NCI-H2227 (cell line): ENCODE measurements at regions not wholly inside any gene's neighbourhood (a gene's known extent, or its start where the extent isn't known, plus 50 kb on each side); places are given as distances from the start of the nearest gene placed in this dataset.

Experiments
- DNase-seq: peaks from one replicate; lab custom pipeline; 2025; ENCODE audit not compliant: unreplicated experiment; lab: John Stamatoyannopoulos, UW

DNA sequence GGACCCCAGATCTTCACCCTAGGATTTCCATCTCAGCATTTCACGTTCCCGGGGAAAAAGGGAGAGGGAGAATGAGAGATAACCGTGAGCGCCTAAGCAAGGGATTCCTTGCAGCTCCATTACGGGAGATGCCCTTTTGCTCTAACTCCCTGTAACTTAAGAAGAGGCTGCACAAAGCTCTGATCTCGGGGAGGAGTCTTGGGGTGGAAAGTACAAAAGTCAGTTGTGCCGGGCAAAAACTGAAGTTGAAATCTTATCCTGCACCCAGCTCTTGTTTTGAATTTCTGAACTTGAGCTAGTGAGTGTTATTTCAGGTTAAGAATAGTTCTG is 256.4 kb upstream of the SOX21 start:
- no peak for DNase-seq

DNA sequence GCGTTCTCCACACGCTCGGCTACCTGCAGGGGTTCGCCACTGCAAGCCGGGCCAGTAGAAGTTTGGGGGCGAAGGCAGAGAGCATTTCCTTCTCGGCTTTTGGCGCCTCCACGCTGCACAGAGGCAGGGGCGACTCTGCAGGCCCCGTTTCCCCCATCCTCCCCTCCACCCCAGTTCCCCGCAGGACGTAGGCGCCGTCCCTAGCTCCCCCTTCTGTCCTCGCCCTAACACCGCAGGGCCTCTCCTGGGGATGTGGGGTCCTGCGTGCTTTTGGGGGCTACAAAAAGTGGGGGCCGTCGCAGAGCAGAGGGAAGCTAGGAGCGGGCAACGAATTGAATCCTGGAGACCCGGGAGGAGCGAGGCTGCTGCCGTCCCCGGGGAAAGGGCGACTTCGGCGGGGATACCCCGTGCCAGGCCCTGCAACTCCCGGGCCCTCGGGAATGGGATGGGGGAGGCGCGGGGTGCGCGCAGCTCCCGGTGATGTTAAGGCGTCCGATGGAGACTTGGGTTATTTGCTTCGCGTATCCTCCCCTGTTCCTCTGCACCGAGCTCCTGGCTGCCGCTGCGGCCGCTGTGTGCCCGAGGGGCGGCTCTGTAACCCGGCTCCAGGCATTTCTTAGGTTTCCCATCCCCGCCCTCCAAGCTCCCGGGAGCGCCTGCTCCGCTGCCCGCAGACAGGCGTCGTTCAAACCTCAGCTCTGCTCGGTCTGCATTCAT is 255.9 kb upstream of the SOX21 start:
- DNase-seq = peak; percentile 13

DNA sequence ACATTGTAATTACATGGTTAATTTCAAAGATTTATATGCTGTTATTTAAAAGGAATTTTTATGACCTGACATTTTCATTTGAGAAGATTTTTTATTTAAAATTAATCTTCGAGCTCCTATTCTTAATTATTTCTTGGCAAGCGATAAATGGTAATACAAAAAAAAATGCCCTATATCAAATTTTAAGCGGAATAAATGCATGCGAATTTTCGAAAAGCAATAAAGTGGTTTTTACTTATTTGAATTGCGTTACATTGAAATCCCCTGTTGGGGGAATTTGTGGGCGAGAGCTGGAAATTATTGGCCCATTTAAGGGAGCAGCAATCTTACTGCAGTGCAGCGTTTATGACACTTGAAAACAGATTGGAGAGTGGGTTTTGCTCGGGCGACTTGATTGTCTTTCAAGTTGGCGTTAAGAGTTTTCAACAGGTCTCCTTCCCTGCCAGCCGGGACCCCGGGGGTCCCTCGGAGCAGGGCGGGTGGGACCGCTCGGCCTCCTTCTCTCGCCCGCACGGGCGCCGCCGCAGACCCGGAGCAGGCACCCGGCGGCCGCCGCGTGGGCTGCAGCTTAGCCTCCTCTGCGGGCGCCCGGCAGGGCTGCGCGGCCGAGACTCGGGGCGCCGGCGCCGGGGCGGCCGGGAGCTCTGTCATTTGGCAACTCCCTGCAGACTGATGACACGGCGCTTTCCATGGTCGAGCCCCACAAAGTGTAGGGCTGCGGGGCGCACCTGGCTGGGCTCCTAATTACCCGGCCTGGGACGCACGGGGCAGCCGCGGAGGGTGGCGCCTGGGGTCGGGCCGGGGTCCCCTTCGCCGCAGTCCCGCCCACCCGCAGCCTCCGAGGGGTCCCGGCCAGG is 255.1 kb upstream of the SOX21 start:
- DNase-seq = no peak

DNA sequence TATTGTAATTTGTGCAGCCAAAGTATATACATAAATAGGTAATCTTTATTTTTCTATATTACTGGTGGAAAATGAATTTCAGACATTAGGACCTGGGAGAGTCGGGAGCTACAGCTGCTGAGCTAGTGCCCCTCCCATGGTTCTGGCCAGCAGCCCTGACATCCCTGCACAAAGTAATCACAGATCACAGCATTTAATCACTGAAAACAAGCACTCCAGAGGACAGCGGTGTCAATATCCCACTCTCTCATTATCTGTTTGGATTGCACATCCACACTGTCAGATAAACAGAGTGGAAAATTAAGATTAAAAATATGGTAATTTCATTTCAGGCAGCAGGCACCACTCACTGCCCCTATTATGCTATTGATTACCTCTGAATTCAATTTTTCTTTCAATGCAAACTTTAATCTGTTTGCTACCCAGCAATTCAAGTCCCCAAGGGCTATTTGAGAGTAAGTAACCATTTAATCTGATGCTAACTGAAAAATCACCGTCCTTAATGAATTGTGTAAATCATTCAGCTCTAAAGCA is 254.1 kb upstream of the SOX21 start:
- DNase-seq = no peak

DNA sequence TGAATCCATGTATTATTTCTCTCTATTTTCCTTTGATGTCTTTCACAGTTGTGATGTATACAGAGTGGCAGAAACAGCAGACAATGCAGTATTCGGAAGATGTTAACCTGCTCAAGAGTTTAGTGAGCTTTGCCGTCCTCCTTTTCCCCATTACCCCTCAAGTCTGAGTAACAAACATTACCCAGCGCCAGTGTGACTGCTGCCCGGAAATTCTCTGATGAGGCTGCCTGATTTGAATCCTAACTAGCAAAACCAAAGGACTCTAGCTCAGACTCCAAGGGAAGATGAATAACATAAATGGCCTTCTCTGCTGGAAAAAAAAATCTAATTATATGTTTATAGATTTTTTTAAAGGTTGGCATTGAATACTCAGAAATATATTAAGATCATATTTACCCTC is 247.3 kb upstream of the SOX21 start:
- DNase-seq = no peak

DNA sequence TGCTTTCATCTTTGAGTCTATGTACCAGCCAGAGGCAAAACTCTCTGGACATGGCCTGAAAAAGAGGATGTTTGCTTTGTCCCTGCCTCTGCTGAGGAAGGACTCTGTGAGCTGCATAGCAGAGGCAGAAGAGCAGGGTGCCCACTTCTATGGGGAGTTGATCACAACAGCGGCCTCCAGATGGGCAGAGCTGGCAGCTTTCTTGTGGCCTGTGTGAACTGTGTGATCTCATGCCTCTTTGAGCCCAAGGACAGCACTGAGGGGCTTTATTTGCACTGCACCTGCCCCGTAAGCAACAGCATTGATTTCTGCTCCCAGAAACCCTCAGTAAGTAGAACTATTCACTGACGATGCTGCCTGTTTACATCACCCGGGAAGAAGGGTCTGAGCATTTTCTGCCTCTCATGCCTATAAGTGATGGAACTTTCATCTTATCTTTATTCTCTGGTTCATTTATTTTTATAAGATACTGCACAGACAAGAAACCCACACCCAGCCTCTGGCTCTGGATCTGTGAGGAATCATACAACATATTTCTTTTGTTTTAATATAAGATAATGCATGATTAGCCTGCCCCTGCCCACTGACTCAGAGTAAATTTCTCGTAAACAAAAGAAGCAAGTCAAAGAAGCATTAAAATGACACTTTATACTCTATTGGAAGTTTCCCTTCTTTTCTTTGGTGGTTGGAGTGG is 244.2 kb upstream of the SOX21 start:
- DNase-seq = no peak

DNA sequence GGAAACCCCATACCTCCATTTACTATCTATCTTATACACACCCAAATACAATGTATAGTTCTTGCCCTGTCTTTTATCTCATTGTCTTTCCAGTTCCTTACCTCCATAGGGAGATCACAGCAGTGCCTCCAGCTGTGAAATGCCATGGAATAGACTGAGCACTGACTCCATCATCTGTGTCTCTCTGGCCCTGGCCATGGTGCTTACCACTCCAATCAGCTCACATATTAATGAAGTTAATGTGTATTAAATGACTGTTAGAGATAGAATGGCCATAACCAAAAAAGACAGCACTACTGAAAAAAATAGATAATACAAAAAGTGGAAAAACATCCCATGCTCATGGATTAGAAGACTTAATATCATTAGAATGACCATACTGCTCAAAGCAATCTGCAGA is 240.4 kb upstream of the SOX21 start:
- no peak for DNase-seq

DNA sequence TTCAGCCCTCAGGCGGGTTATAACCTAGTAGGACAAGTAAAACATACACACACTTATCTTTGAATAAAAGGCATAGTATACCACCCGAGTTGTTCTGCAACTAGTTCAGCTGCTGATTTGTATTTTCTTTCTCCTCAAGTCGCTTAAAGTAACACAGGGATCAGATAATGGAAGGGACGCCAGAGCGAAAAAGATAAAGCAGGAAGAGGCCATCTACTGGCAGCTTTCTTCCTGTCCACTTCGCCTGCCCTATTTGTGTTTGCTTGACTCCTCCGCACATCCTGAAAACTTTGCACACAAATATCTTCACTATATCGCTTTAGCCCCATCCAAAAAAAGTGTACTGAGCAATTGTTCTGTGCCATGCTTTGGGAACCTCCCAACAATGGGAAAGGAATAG is 238.0 kb upstream of the SOX21 start:
- no peak for DNase-seq

DNA sequence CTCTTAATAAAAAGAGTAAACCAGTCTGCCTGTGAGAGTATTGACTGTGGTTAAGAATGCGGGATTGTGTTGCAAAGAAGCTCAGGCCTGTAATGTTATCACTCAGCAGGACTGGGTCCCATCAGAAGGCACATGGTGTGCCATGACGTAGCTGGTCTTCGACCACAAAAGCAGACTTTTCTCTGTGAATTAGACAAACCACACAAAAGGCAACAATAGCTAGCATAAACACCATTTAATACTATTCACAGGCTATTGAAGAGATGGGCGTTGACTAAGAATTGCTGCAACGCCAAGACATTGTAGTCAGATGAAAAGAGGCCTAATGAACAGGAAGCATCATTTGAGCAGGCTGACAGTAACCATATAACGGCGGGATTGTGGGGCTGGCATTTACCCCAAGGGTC is 235.6 kb upstream of the SOX21 start:
- no peak for DNase-seq

DNA sequence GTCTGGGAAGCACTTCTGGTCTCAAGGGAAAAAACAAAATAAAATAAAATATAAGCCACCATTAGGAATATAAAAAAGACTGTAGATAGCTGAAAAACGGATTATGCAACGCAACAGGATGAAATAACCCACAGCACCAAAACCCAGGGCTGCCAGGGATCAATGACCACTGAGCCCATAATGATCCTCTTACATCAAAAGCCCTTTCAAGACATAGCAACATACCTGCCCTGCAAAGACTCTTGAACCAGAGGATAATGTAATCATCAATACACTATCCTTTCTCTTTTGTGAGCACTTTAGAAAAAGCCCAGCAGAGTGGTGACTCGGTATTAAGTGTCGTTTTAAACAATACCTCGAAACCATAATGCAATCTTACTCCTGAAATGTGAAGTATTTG is 235.0 kb upstream of the SOX21 start:
- DNase-seq = no peak

DNA sequence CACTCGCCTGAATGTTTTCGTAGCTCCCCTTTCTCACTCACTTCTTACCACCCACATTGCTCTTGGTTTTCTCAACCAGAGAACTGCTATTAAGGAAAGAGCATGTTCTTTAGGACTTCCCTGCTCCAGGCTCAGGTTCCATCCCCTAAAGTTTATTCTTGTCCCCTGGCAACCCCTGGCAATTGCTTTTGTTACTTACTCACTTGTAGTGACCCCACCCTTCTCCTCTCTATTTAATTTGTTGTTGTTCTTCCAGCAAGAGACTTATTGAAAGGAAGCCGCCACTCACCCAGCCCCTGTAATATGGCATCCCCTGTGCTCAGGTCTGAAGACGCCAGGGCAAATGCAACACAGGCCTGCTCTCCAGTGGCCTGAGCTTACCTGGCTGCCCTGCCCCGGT is 233.7 kb upstream of the SOX21 start:
- no peak for DNase-seq

DNA sequence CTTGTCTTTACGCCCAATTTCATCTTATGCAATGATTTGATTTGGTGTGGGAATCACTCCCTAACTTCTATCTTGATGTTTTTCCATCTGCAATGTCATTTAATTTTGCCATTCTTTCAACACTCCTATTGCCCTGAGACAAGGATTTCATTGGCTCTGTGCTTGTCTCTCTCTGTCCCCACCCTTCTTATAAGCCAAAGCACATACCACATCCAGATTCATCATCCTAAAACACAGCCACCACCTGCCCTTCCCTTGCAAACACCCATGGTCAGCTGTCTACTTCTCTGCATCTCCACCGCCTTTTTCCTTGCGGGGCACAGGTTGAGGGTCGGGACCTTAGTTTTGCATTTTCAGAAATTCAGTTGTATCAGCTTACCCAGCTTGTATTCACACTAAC is 225.8 kb upstream of the SOX21 start:
- DNase-seq = no peak

DNA sequence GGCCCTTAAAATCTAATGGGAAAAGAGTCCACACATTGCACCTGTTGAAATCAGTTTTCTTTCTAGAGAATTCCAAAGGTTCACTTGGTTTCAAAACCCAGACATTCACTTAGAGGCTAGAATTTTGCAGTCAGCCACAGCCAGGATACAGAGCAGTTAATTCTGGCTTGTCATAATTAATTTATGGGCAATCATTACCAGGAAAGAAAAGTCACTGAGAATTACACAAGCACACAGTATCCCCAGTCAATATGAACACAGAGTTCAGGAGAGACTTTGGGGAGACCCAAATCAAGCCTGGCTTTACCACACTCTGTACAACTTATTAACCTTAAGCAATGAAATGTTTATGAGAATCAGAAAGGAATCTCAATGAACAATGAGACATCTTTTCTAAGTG is 224.3 kb upstream of the SOX21 start:
- no peak for DNase-seq

DNA sequence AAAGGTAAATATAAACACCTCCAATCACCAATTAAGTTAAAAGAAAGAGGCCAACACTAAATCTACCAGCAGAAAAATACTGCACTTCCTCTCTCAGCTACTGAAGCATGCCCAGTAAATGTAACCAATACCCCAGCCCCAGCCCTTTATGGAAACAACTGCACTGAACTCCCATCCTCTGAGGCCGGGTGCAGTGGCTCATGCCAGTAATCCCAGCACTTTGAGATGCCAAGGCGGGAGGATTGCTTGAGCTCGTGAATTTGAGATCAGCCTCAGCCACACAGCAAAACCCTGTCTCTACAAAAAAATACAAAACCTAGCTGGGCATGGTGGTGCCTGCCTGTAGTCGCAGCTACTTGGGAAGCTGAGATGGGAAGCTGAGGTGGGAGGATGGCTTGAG is 221.6 kb upstream of the SOX21 start:
- no peak for DNase-seq

DNA sequence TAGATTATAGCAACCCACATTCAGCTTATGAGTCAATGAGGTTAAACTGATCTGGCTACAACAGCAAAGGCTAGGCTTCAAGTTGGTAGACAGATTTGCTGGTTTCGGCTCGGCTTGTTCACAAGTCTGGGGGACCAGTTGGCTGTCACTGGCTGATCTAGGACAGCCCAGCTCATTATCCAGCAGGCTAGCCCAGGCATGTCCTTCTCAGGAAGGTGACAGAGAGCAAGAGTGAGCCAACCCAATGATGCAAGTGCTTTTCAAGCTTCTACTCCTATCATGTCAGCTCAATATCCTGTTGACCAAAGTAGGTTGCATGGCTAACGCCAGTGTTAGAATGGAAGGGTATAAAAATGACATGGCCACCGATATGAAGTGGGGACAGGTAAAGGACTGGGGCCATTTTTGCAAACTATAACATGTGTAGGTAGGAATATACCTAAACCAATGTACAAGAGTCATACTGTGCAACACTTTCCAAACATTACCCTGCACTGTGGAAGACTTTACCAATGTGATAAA is 220.9 kb upstream of the SOX21 start:
- no peak for DNase-seq

DNA sequence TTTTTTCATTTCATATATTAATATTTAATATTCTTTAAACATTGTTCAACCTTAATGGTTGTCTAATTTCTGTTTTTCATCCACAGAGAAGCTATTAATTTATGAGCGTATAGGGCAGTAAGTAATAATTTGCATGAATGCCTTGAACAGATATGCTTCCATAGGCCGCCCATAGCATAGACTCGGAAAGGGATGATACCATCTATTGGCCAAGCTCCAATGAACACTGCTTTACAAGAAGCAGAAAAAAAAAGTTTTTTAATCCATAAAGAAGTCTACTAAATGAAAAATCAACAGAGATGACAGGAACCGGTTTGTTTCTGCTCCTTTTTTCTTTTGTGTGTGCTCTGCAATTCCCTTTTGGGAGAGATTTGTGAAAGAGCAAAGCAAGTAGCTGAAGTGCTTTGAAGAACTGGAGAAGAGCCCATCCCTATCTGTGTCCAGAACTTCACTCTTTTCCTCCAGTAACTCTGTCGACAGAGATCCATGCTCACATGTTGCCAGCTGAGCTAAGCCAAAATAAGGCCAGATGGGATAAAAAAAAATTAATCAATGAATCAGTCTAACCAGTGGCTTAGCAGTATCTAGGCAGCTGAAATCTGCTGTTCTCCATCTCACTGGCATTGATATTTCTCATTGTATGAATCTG is 215.9 kb upstream of the SOX21 start:
- DNase-seq = no peak

DNA sequence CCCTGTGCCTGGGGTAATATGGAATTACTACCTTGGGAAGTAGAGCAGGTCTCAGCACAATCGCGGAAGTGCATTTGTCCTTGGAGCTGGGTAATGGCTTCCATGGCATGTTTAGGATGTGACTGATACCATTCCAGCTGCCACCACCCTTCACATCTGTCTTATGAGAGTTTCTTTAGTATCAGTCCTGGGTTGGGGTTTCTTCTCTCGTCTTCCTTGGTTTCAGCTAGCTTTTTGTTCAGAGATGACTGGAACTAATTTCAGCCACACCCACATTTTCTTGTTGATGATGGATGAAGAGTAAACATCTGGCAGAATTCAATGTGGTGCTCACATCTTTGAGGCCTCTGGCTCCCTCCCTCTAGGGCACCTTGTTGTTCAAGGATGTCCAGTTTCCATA is 212.9 kb upstream of the SOX21 start:
- no peak for DNase-seq

DNA sequence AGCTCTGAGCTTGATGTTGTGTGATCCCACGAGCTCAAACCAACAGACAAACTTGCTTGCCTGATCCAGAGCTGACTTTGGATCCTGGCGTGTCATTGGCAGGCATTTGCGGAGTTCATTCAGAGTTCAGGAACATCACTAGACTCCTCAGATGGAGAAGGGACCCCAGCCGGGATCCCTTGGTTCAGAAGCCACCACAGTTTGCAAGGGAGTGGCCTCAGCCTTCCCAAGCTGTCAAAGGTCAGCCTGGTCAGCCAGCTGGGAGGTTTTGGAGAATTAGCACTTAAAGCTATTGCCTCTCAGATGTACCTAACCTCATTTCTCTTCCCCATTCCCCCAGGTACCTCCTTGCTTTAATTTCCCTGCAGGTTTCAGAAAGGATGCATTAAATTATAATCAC is 208.8 kb upstream of the SOX21 start:
- no peak for DNase-seq

DNA sequence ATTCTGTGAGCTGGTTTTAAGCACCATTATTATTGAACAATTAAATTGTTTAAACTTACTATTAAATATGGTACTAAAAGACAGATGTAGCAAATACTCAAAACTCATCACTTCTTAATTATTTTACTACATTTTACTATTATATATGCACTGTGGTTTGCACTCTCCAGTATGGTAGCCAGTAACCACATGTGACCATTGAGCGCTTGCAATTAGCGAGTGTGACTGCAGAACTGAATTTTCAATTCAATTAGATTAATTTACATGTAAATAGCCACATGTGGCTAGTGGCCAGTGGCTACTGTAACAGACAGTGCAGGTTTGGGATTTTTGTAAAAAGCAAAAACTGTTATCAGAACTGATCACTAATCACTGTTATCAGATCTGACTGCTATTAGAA is 208.2 kb upstream of the SOX21 start:
- DNase-seq = no peak

DNA sequence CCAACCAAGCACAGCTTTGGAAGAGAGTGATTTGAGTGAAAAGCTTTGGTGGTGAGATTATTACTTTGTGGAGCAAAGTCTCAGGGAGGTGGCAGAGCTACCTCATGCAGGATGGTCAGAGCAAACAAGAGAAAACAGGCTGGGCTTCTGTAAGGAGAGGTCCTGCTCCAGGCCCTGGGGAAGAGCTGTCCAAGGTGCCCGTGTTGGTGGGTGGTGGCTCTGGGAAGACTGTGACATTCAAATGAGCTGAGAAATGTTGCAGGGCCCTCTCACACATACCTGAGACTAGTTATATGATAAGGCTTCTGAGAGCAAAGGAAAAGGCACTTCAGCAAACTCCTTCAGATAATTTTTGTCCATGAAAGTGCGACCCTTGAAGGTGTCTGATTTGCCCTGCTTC is 205.5 kb upstream of the SOX21 start:
- no peak for DNase-seq

DNA sequence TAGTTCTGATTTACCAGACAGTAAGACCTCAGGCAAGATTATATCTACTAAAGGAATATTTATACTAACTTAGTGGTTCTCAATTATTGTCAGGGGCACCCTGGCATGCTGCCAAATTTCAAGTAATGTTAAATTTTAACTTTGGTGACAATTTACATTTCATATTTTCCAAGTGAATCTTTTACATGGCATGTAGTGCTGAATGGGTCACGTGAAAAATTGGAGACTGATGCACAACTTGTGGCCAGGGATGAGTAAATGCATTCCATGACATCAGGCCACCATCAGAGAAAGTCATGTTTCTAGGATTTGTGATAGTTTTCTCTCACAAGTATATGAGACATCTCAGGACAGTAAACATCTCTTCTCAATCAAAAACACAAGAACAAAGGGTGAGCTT is 202.6 kb upstream of the SOX21 start:
- DNase-seq = no peak
